SK-N-MC (cell line): ENCODE measurements at regions not wholly inside any gene's neighbourhood (a gene's known extent, or its start where the extent isn't known, plus 50 kb on each side); places are given as distances from the start of the nearest gene placed in this dataset.

Experiments
- DNase-seq: peaks from one replicate; pipeline ENCODE4 v3.0.0-alpha.2; 2011; ENCODE audit warnings: low read depth, low spot score
- H3K27ac ChIP-seq: fragments of 200-600 bp; sonication (generic); 2 replicates; pipeline ENCODE4 v1.5.1; 2016; ENCODE audit warnings: mixed run types
- H3K36me3 ChIP-seq: fragments of 200-600 bp; sonication (generic); 2 replicates; pipeline ENCODE4 v1.6.1; 2017; ENCODE audit warnings: antibody characterized with exemption, low read length, mixed read lengths; ENCODE audit not compliant: insufficient read depth
- H3K4me3 ChIP-seq: fragments of 200-600 bp; sonication (generic); 2 replicates; pipeline ENCODE4 v1.5.1; 2016
- H3K9ac ChIP-seq: fragments of 200-600 bp; sonication (generic); 2 replicates; pipeline ENCODE4 v1.8.0; 2017; ENCODE audit warnings: mixed run types, mixed read lengths; ENCODE audit not compliant: insufficient read length
- H3K9me3 ChIP-seq: fragments of 200-600 bp; sonication (generic); 2 replicates; pipeline ENCODE4 v1.6.1; 2017; ENCODE audit warnings: low read depth, mild to moderate bottlenecking, antibody characterized with exemption, low read length, moderate library complexity, mixed read lengths
- EZH2 ChIP-seq: fragments of 200-600 bp; sonication (generic); IDR thresholded peaks from one replicate; pipeline ENCODE4 v1.6.1; 2017; ENCODE audit warnings: antibody characterized with exemption
- FOXP2 ChIP-seq: optimal IDR thresholded peaks from 2 replicates; pipeline ENCODE3; 2011; ENCODE audit warnings: mild to moderate bottlenecking, moderate library complexity; ENCODE audit not compliant: insufficient read depth; ENCODE audit errors: extremely low read length, control extremely low read depth
- POLR2AphosphoS5 ChIP-seq: IDR thresholded peaks from 2 replicates; pipeline ENCODE4 v1.6.1; 2012; ENCODE audit warnings: mild to moderate bottlenecking, low read depth, low read length, borderline replicate concordance

GRCh38 chr1:208868554-208868953, 624.4 kb upstream of the PLXNA2 start:
- Histone ChIP-seq H3K36me3 (no peaks in the 10 kb centered on the region), H3K4me3 (no peak overlapping the region), H3K9me3 (no peaks in the 10 kb centered on the region), H3K27ac (no peak overlapping the region), H3K9ac (no peak overlapping the region)
- DNase-seq, result no peak
- TF ChIP-seq POLR2AphosphoS5, result no peak
- TF ChIP-seq FOXP2, result no peak
- TF ChIP-seq EZH2, result no peak

GRCh38 chr1:208874915-208875314, 630.7 kb upstream of the PLXNA2 start:
- DNase-seq, result no peak
- Histone ChIP-seq H3K27ac (no peak overlapping the region), H3K9me3 (no peaks in the 10 kb centered on the region), H3K4me3 (no peak overlapping the region), H3K9ac (no peak overlapping the region), H3K36me3 (no peaks in the 10 kb centered on the region)
- TF ChIP-seq POLR2AphosphoS5 (no peak), EZH2 (no peak), FOXP2 (no peak)

GRCh38 chr1:208879022-208879421, 634.8 kb upstream of the PLXNA2 start:
- no peaks in the 10 kb centered on the region for H3K9me3 ChIP-seq
- no peak for DNase-seq
- H3K27ac ChIP-seq, result no peak overlapping the region
- no peaks in the 10 kb centered on the region for H3K36me3 ChIP-seq
- H3K9ac ChIP-seq, result no peak overlapping the region
- no peak overlapping the region for H3K4me3 ChIP-seq
- TF ChIP-seq EZH2, result no peak
- no peak for TF ChIP-seq POLR2AphosphoS5
- no peak for TF ChIP-seq FOXP2

GRCh38 chr1:208880433-208881100, 636.4 kb upstream of the PLXNA2 start:
- no peak overlapping the region for H3K9ac ChIP-seq
- no peak overlapping the region for H3K4me3 ChIP-seq
- DNase-seq, result no peak
- H3K27ac ChIP-seq, result no peak overlapping the region
- TF ChIP-seq EZH2, result no peak
- H3K36me3 ChIP-seq, result no peaks in the 10 kb centered on the region
- no peaks in the 10 kb centered on the region for H3K9me3 ChIP-seq

- no peak overlapping the region for H3K9ac ChIP-seq
- no peak overlapping the region for H3K4me3 ChIP-seq
- no peaks in the 10 kb centered on the region for H3K36me3 ChIP-seq
- TF ChIP-seq EZH2 (no peak), POLR2AphosphoS5 (no peak), FOXP2 (no peak)
- no peak for DNase-seq
- H3K9me3 ChIP-seq, result no peaks in the 10 kb centered on the region
- no peak overlapping the region for H3K27ac ChIP-seq
Observed at GRCh38 chr1:208885060-208885459, 640.9 kb upstream of the PLXNA2 start.

- no peaks in the 10 kb centered on the region for H3K36me3 ChIP-seq
- no peak for DNase-seq
- H3K4me3 ChIP-seq, result no peak overlapping the region
- H3K9ac ChIP-seq, result no peak overlapping the region
- no peak overlapping the region for H3K27ac ChIP-seq
- no peaks in the 10 kb centered on the region for H3K9me3 ChIP-seq
- TF ChIP-seq EZH2 (no peak), POLR2AphosphoS5 (no peak), FOXP2 (no peak)
Observed at GRCh38 chr1:208885650-208886049, 641.5 kb upstream of the PLXNA2 start.

- DNase-seq, result no peak
- TF ChIP-seq FOXP2, result no peak
- TF ChIP-seq EZH2, result no peak
- TF ChIP-seq POLR2AphosphoS5, result no peak
- Histone ChIP-seq H3K9me3 (no peaks in the 10 kb centered on the region), H3K9ac (no peak overlapping the region), H3K36me3 (no peaks in the 10 kb centered on the region), H3K4me3 (no peak overlapping the region), H3K27ac (no peak overlapping the region)
Observed at GRCh38 chr1:208888376-208888775, 644.2 kb upstream of the PLXNA2 start.

GRCh38 chr1:208892147-208892546, 648.0 kb upstream of the PLXNA2 start:
- Histone ChIP-seq H3K9ac (no peak overlapping the region), H3K36me3 (no peaks in the 10 kb centered on the region), H3K9me3 (no peaks in the 10 kb centered on the region), H3K4me3 (no peak overlapping the region), H3K27ac (no peak overlapping the region)
- no peak for TF ChIP-seq POLR2AphosphoS5
- TF ChIP-seq EZH2, result no peak
- TF ChIP-seq FOXP2, result no peak
- no peak for DNase-seq

- H3K9ac ChIP-seq, result no peak overlapping the region
- no peaks in the 10 kb centered on the region for H3K36me3 ChIP-seq
- DNase-seq, result no peak
- H3K9me3 ChIP-seq, result no peaks in the 10 kb centered on the region
- TF ChIP-seq FOXP2 (no peak), POLR2AphosphoS5 (no peak), EZH2 (no peak)
- no peak overlapping the region for H3K4me3 ChIP-seq
- H3K27ac ChIP-seq, result no peak overlapping the region
Observed at GRCh38 chr1:208893251-208893650, 649.1 kb upstream of the PLXNA2 start.
